Neural progenitor cell (in vitro differentiated cells): ENCODE measurements at regions not wholly inside any gene's neighbourhood (a gene's known extent, or its start where the extent isn't known, plus 50 kb on each side); places are given as distances from the start of the nearest gene placed in this dataset.

Source experiments
- DNase-seq: peaks from one replicate; pipeline ENCODE4 v3.0.0-alpha.2; 2016; ENCODE audit warnings: low spot score
- H2AFZ ChIP-seq: fragments of 200-600 bp; sonication (generic); replicated peaks from 2 replicates; pipeline ENCODE4 v1.6.1; 2016; ENCODE audit warnings: antibody characterized with exemption
- H3F3A ChIP-seq: fragments of 200-600 bp; sonication (generic); 2 replicates; pipeline ENCODE4 v1.6.1; 2016; ENCODE audit warnings: antibody characterized with exemption, low read depth
- H3K27ac ChIP-seq: fragments of 200-600 bp; sonication (generic); 2 replicates; pipeline ENCODE4 v1.5.1; 2016; ENCODE audit warnings: mild to moderate bottlenecking
- H3K27me3 ChIP-seq: fragments of 200-600 bp; sonication (generic); 2 replicates; pipeline ENCODE4 v1.6.1; 2016; ENCODE audit warnings: mild to moderate bottlenecking, moderate library complexity
- H3K36me3 ChIP-seq: fragments of 200-600 bp; sonication (generic); 2 replicates; pipeline ENCODE4 v1.5.1; 2016
- H3K4me1 ChIP-seq: fragments of 200-600 bp; sonication (generic); 2 replicates; pipeline ENCODE4 v1.6.1; 2016; ENCODE audit warnings: mixed run types
- H3K4me2 ChIP-seq: fragments of 200-600 bp; sonication (generic); 2 replicates; pipeline ENCODE4 v1.6.1; 2016
- H3K4me3 ChIP-seq: fragments of 200-600 bp; sonication (generic); 2 replicates; pipeline ENCODE4 v1.5.1; 2016
- H3K79me2 ChIP-seq: fragments of 200-600 bp; sonication (generic); 2 replicates; pipeline ENCODE4 v1.6.1; 2016; ENCODE audit warnings: low read depth
- H3K9ac ChIP-seq: fragments of 200-600 bp; sonication (generic); 2 replicates; pipeline ENCODE4 v1.6.1; 2016
- H3K9me3 ChIP-seq: fragments of 200-600 bp; sonication (generic); 2 replicates; pipeline ENCODE4 v1.5.1; 2016; ENCODE audit warnings: low read depth
- H4K20me1 ChIP-seq: fragments of 200-600 bp; sonication (generic); 2 replicates; pipeline ENCODE4 v1.6.1; 2016; ENCODE audit warnings: low read depth
- H3K27ac Mint-ChIP-seq: 3 replicates; pipeline ENCODE4 v1.8.0; 2021; ENCODE audit warnings: mixed read lengths
- H3K27me3 Mint-ChIP-seq: 2 replicates; pipeline ENCODE4 v1.8.0; 2022; ENCODE audit warnings: low read depth, mild to moderate bottlenecking, inconsistent platforms, moderate library complexity, mixed read lengths; ENCODE audit not compliant: insufficient read depth
- H3K36me3 Mint-ChIP-seq: 3 replicates; pipeline ENCODE4 v1.8.0; 2021; ENCODE audit warnings: mixed read lengths
- H3K4me1 Mint-ChIP-seq: 3 replicates; pipeline ENCODE4 v1.8.0; 2021; ENCODE audit warnings: mixed read lengths
- H3K4me3 Mint-ChIP-seq: 3 replicates; pipeline ENCODE4 v1.8.0; 2021; ENCODE audit warnings: mild to moderate bottlenecking, moderate library complexity, mixed read lengths
- H3K9me3 Mint-ChIP-seq: 3 replicates; pipeline ENCODE4 v1.8.0; 2020; ENCODE audit warnings: mixed read lengths
- EZH2 ChIP-seq: fragments of 200-600 bp; sonication (generic); IDR thresholded peaks from 2 replicates; pipeline ENCODE4 v1.6.1; 2017; ENCODE audit warnings: antibody characterized with exemption, mild to moderate bottlenecking, moderate library complexity
- EZH2phosphoT487 ChIP-seq: fragments of 200-600 bp; sonication (generic); IDR thresholded peaks from 2 replicates; pipeline ENCODE4 v1.6.1; 2017; ENCODE audit warnings: antibody characterized with exemption
- TF ChIP-seq, protein P1 (sequence below): fragments of 200-600 bp; sonication (generic); IDR thresholded peaks from 2 replicates; pipeline ENCODE4 v1.5.1; 2017; ENCODE audit warnings: antibody characterized with exemption, mild to moderate bottlenecking

DNA sequence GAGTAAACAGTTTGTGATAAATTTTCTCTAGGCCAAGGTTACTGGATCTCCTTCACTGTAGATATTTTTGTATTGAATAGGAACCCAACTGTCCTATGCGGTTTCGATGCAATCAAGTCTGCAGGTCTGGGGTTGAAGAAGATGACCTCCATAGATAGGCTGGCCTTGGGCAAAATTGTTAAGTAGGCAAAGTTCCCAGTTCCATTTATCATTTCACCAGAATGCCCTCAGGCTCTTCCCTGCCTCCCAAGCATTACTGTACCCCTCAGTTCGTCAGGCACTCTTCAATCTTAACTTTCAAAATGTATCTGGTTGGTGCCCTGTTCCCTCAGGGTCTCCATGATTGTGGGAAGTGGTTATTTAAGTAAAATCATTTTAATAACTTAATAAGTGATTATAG lies 1802.9 kb upstream of the WWC1 start:
- H3K27ac Mint-ChIP-seq = no peak overlapping the region
- Histone ChIP-seq H3K4me1 (peaks cover 4% of the 10 kb centered on the region), H4K20me1 (no peaks in the 10 kb centered on the region), H3K4me3 (no peak overlapping the region), H3K9me3 (no peaks in the 10 kb centered on the region), H3K9ac (no peak overlapping the region), H3K4me2 (no peak overlapping the region), H3K79me2 (no peaks in the 10 kb centered on the region), H3F3A (no peaks in the 10 kb centered on the region), H3K27ac (no peak overlapping the region), H2AFZ (no peak overlapping the region), H3K36me3 (no peaks in the 10 kb centered on the region), H3K27me3 (no peaks in the 10 kb centered on the region)
- TF ChIP-seq EZH2 = no peak
- TF ChIP-seq, protein P1, sequence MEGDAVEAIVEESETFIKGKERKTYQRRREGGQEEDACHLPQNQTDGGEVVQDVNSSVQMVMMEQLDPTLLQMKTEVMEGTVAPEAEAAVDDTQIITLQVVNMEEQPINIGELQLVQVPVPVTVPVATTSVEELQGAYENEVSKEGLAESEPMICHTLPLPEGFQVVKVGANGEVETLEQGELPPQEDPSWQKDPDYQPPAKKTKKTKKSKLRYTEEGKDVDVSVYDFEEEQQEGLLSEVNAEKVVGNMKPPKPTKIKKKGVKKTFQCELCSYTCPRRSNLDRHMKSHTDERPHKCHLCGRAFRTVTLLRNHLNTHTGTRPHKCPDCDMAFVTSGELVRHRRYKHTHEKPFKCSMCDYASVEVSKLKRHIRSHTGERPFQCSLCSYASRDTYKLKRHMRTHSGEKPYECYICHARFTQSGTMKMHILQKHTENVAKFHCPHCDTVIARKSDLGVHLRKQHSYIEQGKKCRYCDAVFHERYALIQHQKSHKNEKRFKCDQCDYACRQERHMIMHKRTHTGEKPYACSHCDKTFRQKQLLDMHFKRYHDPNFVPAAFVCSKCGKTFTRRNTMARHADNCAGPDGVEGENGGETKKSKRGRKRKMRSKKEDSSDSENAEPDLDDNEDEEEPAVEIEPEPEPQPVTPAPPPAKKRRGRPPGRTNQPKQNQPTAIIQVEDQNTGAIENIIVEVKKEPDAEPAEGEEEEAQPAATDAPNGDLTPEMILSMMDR = no peak
- TF ChIP-seq EZH2phosphoT487 = no peak
- H3K36me3 Mint-ChIP-seq = no peaks in the 10 kb centered on the region
- H3K4me3 Mint-ChIP-seq = no peak overlapping the region
- no peaks in the 10 kb centered on the region for H3K27me3 Mint-ChIP-seq
- no peak for DNase-seq
- H3K4me1 Mint-ChIP-seq = peaks cover 6% of the 10 kb centered on the region
- H3K9me3 Mint-ChIP-seq = no peaks in the 10 kb centered on the region

DNA sequence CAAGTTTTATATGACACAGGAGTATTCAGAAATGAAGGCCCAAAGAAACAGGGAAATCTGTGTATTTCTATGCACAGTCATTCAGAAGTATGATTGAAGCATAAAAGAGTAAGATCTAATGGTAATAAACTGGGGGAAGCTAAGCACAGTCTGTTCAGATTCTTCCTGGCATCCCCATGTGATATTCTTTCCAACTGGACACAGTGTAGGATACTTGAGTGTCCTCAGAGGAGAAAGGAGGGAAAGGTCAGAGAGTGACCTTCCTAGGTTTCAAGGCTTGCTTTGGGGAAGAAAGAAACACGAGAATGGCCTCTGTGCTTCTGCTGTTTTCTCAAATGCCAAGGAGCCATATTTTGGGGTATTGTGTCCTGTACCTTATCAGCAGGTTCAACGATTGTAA lies 1798.4 kb upstream of the WWC1 start:
- H3K4me1 Mint-ChIP-seq = peaks cover 19% of the 10 kb centered on the region
- no peak overlapping the region for H3K9ac ChIP-seq
- TF ChIP-seq EZH2 (no peak), EZH2phosphoT487 (no peak)
- TF ChIP-seq, protein P1 = no peak

DNA sequence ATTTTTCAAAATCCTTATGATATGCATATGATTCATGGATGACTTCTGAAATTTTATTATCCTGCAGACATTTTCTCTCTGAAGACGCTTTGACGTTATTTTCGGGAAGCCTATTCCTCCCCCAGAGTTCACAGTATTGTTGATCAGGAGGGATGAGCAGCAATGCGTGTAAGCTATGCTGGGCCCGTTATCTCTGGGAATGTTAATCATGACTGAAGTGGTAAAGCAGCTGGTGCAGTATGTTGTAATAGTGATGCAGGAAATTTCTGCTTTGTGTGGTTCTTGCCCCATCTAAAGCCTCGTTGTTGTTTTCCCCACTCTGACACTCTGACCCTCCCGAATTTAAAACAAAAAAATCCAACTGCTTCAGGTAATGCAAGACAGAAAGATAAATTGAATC lies 1797.8 kb upstream of the WWC1 start:
- peaks cover 16% of the 10 kb centered on the region for H3K4me1 ChIP-seq
- no peaks in the 10 kb centered on the region for H3K9me3 Mint-ChIP-seq
- H3K4me3 ChIP-seq = no peak overlapping the region
- no peaks in the 10 kb centered on the region for H3K79me2 ChIP-seq
- no peaks in the 10 kb centered on the region for H3K36me3 Mint-ChIP-seq
- H3K27me3 ChIP-seq = no peaks in the 10 kb centered on the region
- H4K20me1 ChIP-seq = no peaks in the 10 kb centered on the region
- H3K27ac Mint-ChIP-seq = no peak overlapping the region
- H3K27me3 Mint-ChIP-seq = no peaks in the 10 kb centered on the region
- no peak overlapping the region for H3K4me2 ChIP-seq
- H3K27ac ChIP-seq = no peak overlapping the region
- H3K36me3 ChIP-seq = no peaks in the 10 kb centered on the region
- H3K9ac ChIP-seq = no peak overlapping the region
- H3K9me3 ChIP-seq = no peaks in the 10 kb centered on the region
- TF ChIP-seq, protein P1 = no peak
- TF ChIP-seq EZH2phosphoT487 (no peak), EZH2 (no peak)
- peaks cover 15% of the 10 kb centered on the region for H3K4me1 Mint-ChIP-seq
- H2AFZ ChIP-seq = no peak overlapping the region
- no peak for DNase-seq
- no peak overlapping the region for H3K4me3 Mint-ChIP-seq
- H3F3A ChIP-seq = no peaks in the 10 kb centered on the region

More for the DNA sequence above, 1798.4 kb upstream of the WWC1 start:
- Mint-ChIP-seq H3K27me3 (no peaks in the 10 kb centered on the region), H3K4me3 (no peak overlapping the region), H3K9me3 (no peaks in the 10 kb centered on the region), H3K36me3 (no peaks in the 10 kb centered on the region), H3K27ac (no peak overlapping the region)
- H3F3A ChIP-seq = no peaks in the 10 kb centered on the region
- H3K9me3 ChIP-seq = no peaks in the 10 kb centered on the region
- DNase-seq = no peak
- H3K79me2 ChIP-seq = no peaks in the 10 kb centered on the region
- no peak overlapping the region for H3K4me2 ChIP-seq
- no peaks in the 10 kb centered on the region for H3K27me3 ChIP-seq
- no peaks in the 10 kb centered on the region for H3K36me3 ChIP-seq
- no peak overlapping the region for H2AFZ ChIP-seq
- no peaks in the 10 kb centered on the region for H4K20me1 ChIP-seq
- H3K4me1 ChIP-seq = peaks cover 15% of the 10 kb centered on the region
- no peak overlapping the region for H3K4me3 ChIP-seq
- no peak overlapping the region for H3K27ac ChIP-seq
